HUES64 (cell line): ENCODE measurements at regions not wholly inside any gene's neighbourhood (a gene's known extent, or its start where the extent isn't known, plus 50 kb on each side); places are given as distances from the start of the nearest gene placed in this dataset.

Source experiments
- H3K27ac ChIP-seq: 2 replicates; pipeline ENCODE4 v1.7.0; 2013; ENCODE audit warnings: low read depth, low read length, inconsistent platforms
- H3K27me3 ChIP-seq: 2 replicates; pipeline ENCODE4 v1.6.1; 2013; ENCODE audit warnings: mild to moderate bottlenecking, low read length; ENCODE audit not compliant: insufficient read depth
- H3K36me3 ChIP-seq: 2 replicates; pipeline ENCODE4 v1.6.1; 2013; ENCODE audit warnings: mild to moderate bottlenecking, low read length; ENCODE audit not compliant: insufficient read depth
- H3K4me1 ChIP-seq: 2 replicates; pipeline ENCODE4 v1.6.1; 2013; ENCODE audit warnings: mild to moderate bottlenecking, low read length, moderate library complexity; ENCODE audit not compliant: insufficient read depth
- H3K4me3 ChIP-seq: 2 replicates; pipeline ENCODE4 v1.5.1; 2013; ENCODE audit warnings: mild to moderate bottlenecking, low read length, moderate library complexity
- H3K9ac ChIP-seq: 2 replicates; pipeline ENCODE4 v1.6.1; 2013; ENCODE audit warnings: mild to moderate bottlenecking, low read depth, low read length
- H3K9me3 ChIP-seq: 2 replicates; pipeline ENCODE4 v1.6.1; 2013; ENCODE audit warnings: low read depth, low read length; ENCODE audit not compliant: insufficient read depth
- WGBS: fragments of 150-250, 120-280 bp; methylation state at CpG from one replicate; pipeline ENCODE4 v1.1.7; 2013; ENCODE audit warnings: missing lambda C conversion rate; 5-methylcytosine and 5-hydroxymethylcytosine counted together

DNA sequence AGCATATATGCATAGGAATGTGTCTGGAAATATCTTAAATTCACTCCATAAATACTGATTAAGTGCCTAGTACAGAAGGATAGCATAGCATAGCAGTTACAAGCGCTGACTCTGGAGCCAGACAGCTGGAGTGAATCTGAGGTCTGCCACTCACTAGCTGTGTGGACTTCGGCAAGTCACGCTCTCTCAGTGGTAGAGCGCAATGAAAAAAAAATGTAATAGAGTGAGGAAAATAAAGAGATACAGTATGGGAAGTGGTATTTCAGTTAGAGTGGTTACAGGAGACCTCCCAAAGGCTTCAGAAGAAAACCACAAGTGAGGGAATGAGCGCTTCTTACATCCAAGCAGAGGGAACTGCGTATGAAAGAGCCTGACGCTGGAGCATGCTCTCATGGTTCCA, 338.9 kb upstream of the PRMT6 start:
- H3K9ac ChIP-seq, result no peak overlapping the region
- no peak overlapping the region for H3K27ac ChIP-seq
- no peaks in the 10 kb centered on the region for H3K36me3 ChIP-seq
- no peaks in the 10 kb centered on the region for H3K9me3 ChIP-seq
- no peaks in the 10 kb centered on the region for H3K4me1 ChIP-seq
- WGBS, result 92% methylated on average over 7 of the region's 7 CpGs
- H3K27me3 ChIP-seq, result no peaks in the 10 kb centered on the region
- H3K4me3 ChIP-seq, result no peak overlapping the region

DNA sequence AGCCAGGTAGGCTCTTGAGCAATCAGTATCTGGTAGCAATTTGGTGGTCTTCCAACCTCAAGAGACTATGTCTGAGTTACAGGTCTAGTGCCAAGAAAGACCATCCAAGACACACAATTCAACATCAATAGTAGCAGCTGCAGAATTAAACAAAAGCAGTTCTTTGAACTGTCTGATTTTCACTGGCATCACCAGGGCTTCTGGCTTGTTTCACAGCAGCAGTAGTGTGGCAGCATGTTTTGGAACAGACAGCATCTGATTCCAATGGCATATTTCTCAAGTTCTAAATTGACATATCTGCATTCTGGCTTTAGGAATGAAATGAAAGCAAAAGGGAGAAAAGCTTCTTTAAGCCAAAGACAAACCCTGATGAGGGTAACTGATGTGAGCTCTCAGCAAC, 334.7 kb upstream of the PRMT6 start:
- Histone ChIP-seq H3K4me1 (no peaks in the 10 kb centered on the region), H3K27me3 (no peaks in the 10 kb centered on the region), H3K36me3 (no peaks in the 10 kb centered on the region), H3K27ac (no peak overlapping the region), H3K9me3 (no peaks in the 10 kb centered on the region; the same call in 1 of the 2 replicates), H3K9ac (no peak overlapping the region), H3K4me3 (no peak overlapping the region)

DNA sequence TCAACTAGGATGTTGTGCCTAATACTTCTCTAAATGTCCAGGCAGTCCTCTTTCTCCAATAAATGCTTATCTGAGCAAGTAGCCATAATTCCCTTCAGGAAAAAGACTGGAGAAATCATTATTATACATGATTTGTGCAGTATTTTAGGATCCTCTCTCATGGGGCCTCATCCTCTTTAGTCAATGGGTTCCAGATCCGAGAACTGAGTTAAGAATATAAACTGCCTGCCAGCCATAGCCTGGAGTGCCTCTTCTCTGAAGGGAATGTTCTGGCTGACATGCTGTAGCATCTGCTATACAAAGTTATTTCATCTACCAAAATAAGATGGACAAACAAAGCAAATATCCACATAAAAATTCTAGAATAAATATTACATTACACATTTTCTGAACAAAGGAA, 334.0 kb upstream of the PRMT6 start:
- H3K27me3 ChIP-seq, result no peaks in the 10 kb centered on the region
- H3K4me1 ChIP-seq, result no peaks in the 10 kb centered on the region
- H3K9me3 ChIP-seq, result no peaks in the 10 kb centered on the region; the same call in 1 of the 2 replicates
- no peak overlapping the region for H3K9ac ChIP-seq
- H3K36me3 ChIP-seq, result no peaks in the 10 kb centered on the region
- 0% methylated on average over 1 of the region's 1 CpG for WGBS
- H3K27ac ChIP-seq, result no peak overlapping the region
- no peak overlapping the region for H3K4me3 ChIP-seq

DNA sequence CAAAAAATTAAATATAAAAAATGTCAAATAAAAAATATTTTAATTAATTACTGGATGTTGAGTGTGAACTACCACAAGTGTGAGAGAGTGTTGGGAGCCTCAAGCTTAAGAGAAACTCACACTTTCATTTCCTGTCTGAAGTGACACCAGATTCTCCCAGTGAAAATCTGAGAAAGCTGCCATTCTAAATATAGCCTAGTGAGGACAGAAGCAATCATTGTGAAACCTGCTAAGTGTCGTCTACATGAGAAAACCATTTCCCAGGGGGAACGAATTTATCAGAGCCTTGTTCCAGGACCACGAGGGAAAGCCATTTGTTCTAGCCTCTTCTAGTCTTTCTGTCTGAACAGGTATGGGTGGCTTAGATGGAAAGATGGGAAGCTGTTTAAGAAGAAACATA, 329.3 kb upstream of the PRMT6 start:
- 67% methylated on average over 3 of the region's 3 CpGs for WGBS

DNA sequence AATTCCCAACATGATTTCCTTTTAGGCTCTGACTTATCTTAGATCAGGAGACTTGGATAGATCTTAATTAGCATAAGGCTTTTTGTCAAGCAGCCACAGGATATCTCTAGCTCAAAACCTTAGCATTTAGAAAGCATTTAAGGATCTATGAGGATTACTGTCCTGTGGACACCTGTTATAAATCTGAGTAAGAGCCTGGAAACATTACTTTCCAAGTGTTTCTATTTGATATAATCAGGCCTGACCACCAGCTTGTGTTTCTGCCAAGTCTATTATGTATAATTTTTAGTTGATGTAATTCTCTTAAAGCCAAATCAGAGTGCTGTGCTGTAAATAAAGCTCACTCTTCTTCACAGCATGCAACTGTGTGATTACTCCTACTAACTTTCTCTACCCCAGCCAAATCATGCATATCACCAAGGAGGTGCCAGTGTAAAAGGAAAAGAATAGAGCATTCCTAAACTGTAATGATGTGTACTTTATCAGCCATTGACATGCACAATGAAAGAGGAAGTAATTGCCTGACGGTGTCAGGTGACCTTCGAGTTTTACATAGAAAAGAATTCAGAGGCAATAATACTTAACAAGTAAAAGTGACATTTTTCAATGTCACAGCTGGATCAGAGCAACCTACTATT, 309.9 kb upstream of the PRMT6 start:
- Histone ChIP-seq H3K27me3 (no peaks in the 10 kb centered on the region), H3K9me3 (no peaks in the 10 kb centered on the region), H3K9ac (peak overlapping the region; percentile 20; the same call in 1 of the 2 replicates), H3K27ac (peak overlapping the region; percentile 74), H3K4me3 (0 out of 2 replicates have a peak overlapping the region, but pooled peaks have one; percentile 0), H3K36me3 (no peaks in the 10 kb centered on the region), H3K4me1 (peaks cover 39% of the 10 kb centered on the region)
- 4% methylated on average over 2 of the region's 2 CpGs for WGBS

More for the DNA sequence above, 329.3 kb upstream of the PRMT6 start:
- H3K4me1 ChIP-seq, result no peaks in the 10 kb centered on the region
- no peaks in the 10 kb centered on the region; the same call in 1 of the 2 replicates for H3K9me3 ChIP-seq
- no peak overlapping the region for H3K4me3 ChIP-seq
- H3K36me3 ChIP-seq, result no peaks in the 10 kb centered on the region
- H3K27me3 ChIP-seq, result no peaks in the 10 kb centered on the region
- no peak overlapping the region for H3K27ac ChIP-seq
- H3K9ac ChIP-seq, result no peak overlapping the region

DNA sequence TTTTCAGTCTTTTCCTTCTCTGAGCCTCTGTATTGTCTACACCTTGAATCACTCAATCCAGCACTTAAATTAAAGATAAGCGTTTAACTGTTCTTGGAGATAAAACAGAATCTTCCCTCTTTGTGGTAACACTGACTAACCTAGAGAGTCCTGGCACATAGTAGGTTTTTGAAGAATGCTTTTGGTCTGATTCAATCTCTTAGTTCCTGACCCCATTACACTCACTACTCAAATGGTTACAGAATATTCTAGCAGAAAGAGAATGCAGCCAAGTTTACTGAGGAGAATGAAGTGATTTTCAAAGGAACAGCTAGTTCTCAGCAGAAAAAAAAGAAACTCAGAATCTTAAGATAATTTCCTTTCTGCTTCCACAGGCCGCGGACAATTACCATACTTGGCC, 309.2 kb upstream of the PRMT6 start:
- peak overlapping the region; percentile 74 for H3K27ac ChIP-seq
- no peaks in the 10 kb centered on the region for H3K9me3 ChIP-seq
- no peak overlapping the region for H3K9ac ChIP-seq
- H3K36me3 ChIP-seq, result no peaks in the 10 kb centered on the region
- 95% methylated on average over 2 of the region's 3 CpGs for WGBS
- 0 out of 2 replicates have a peak overlapping the region, but pooled peaks have one; percentile 0 for H3K4me3 ChIP-seq
- H3K27me3 ChIP-seq, result no peaks in the 10 kb centered on the region
- peaks cover 40% of the 10 kb centered on the region for H3K4me1 ChIP-seq

DNA sequence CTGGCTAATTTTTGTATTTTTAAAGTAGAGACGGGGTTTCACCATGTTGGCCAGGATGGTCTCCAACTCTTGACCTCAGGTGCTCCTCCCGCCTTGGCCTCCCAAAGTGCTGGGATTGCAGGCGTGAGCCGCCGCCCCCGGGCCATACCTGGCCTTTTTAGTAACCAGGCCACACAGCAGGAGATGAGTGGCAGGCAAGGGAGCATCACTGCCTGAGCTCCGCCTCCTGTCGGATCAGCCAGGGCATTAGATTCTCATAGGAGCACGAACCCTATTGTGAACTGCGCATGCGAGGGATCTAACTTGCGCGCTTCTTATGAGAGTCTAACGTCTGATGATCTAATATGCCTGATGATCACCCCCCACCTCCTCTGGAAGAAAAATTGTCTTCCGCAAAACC, 308.7 kb upstream of the PRMT6 start:
- Histone ChIP-seq H3K27me3 (no peaks in the 10 kb centered on the region), H3K36me3 (no peaks in the 10 kb centered on the region), H3K4me3 (no peak overlapping the region), H3K4me1 (peaks cover 40% of the 10 kb centered on the region), H3K9me3 (no peaks in the 10 kb centered on the region), H3K9ac (no peak overlapping the region), H3K27ac (peak overlapping the region; percentile 74; the same call in 1 of the 2 replicates)
- 94% methylated on average over 15 of the region's 15 CpGs for WGBS

DNA sequence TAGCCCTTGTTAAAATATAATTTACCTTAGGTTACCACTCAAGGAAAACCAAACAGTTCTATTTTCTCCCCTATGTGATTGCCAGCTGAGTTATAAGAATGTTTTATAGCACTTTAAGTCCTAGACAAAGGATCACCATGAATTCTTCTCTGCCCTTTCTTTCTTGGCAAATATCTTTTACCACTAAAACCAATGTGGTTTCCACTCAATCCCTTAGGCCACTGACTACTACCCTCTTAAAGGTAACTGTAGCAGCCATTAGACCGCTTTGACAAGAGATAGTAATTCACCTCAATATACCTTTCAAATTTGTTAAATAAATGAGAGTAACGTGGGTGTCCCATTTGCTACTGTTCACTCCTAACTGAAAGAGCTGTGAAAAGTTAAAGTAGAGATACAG, 307.9 kb upstream of the PRMT6 start:
- 100% methylated on average over 2 of the region's 2 CpGs for WGBS
- H3K9me3 ChIP-seq, result no peaks in the 10 kb centered on the region
- H3K27me3 ChIP-seq, result no peaks in the 10 kb centered on the region
- H3K4me3 ChIP-seq, result no peak overlapping the region
- H3K27ac ChIP-seq, result no peak overlapping the region
- peaks cover 40% of the 10 kb centered on the region for H3K4me1 ChIP-seq
- H3K36me3 ChIP-seq, result no peaks in the 10 kb centered on the region
- H3K9ac ChIP-seq, result no peak overlapping the region

DNA sequence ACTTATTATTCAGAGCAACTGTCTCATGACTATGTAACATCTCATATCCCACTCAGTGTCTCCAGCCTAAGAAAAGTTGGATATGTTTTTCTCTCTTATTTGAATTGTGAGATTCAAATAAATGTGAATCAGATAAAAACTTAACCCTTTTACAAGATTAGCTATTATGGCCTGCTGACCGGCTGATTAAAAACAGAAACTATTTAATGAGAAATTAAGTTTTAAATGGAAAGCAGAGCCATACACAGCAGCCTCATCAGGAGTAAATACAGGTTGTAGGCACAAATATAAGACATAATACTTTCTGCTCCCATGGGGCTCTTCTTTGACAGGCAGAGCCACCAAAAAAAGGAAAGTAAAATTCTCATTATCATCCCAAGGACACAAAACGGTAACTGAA, 307.0 kb upstream of the PRMT6 start:
- WGBS, result no CpG with 5 or more reads among the region's 2 CpGs
- no peaks in the 10 kb centered on the region for H3K36me3 ChIP-seq

DNA sequence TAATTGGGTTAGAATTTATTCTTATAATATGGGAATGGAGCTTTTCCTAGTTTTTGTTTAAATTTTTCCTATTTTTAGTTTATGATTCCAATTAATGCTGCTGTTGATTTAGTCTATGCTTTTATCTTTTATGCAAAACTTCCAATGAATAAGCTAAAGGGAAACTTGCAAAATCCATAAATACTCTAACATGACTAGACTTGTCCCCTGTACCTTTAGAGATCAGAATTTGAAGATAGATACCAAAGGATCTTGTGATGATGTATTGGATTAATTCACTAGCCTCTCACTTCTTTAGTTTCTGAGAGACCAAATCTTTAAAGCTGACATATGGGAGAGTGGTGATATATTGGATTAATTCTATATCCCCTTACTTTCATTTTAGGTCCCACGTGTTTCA, 306.6 kb upstream of the PRMT6 start:
- no peak overlapping the region for H3K9ac ChIP-seq
- no peak overlapping the region for H3K4me3 ChIP-seq
- 100% methylated on average over 1 of the region's 1 CpG for WGBS
- H3K27me3 ChIP-seq, result no peaks in the 10 kb centered on the region
- H3K4me1 ChIP-seq, result peaks cover 40% of the 10 kb centered on the region
- no peak overlapping the region for H3K27ac ChIP-seq
- H3K9me3 ChIP-seq, result no peaks in the 10 kb centered on the region
- no peaks in the 10 kb centered on the region for H3K36me3 ChIP-seq

More for the DNA sequence above, 307.0 kb upstream of the PRMT6 start:
- H3K4me3 ChIP-seq, result no peak overlapping the region
- H3K9me3 ChIP-seq, result no peaks in the 10 kb centered on the region
- H3K27ac ChIP-seq, result no peak overlapping the region
- no peaks in the 10 kb centered on the region for H3K27me3 ChIP-seq
- H3K4me1 ChIP-seq, result peaks cover 40% of the 10 kb centered on the region
- H3K9ac ChIP-seq, result no peak overlapping the region

DNA sequence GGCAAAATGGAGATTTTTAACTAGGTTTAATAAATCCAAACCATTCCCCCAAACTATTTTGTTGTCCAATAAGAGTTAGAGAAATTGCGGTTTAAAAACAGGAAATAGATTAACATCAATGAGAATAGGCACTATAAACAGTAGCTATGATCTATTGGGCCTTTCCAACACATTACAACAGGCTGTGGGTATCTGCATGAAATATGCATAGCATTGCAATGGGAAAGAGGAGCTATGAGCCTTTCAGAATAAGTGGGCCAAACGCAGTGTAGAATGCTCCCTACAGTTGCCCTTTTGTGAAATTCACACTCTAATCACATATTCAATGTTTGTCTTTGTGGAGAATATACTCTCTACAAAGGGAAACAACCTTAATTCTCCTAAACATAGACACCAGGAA, 305.5 kb upstream of the PRMT6 start:
- H3K36me3 ChIP-seq, result no peaks in the 10 kb centered on the region
- H3K27me3 ChIP-seq, result no peaks in the 10 kb centered on the region
- WGBS, result no CpG with 5 or more reads among the region's 2 CpGs
- no peaks in the 10 kb centered on the region for H3K9me3 ChIP-seq
- H3K9ac ChIP-seq, result no peak overlapping the region
- peaks cover 35% of the 10 kb centered on the region for H3K4me1 ChIP-seq
- H3K4me3 ChIP-seq, result no peak overlapping the region
- no peak overlapping the region for H3K27ac ChIP-seq

DNA sequence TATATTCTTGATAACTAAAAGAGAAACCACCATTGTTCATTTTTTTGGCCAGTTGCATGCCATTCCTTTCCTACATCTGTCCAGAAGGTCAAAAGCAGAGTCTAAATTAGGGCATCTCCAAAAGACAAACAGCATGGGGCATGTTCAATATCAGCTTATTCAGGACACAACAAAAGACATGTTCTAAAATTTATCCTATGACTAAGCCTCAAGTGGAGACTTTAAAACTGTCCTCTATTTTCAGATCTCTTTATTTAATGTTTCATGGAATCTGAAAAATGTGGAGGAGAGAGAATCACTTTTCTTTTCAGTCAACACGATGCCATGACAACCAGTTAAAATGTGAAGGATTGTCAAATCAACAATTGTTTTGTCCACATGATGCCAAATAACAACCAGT, 303.4 kb upstream of the PRMT6 start:
- no peak overlapping the region for H3K4me3 ChIP-seq
- WGBS, result 100% methylated on average over 1 of the region's 1 CpG
- H3K27me3 ChIP-seq, result no peaks in the 10 kb centered on the region
- H3K9me3 ChIP-seq, result no peaks in the 10 kb centered on the region
- H3K27ac ChIP-seq, result no peak overlapping the region
- peaks cover 23% of the 10 kb centered on the region for H3K4me1 ChIP-seq
- no peak overlapping the region for H3K9ac ChIP-seq
- no peaks in the 10 kb centered on the region for H3K36me3 ChIP-seq
